ENCODE measurements at regions not wholly inside any gene's neighbourhood (a gene's known extent, or its start where the extent isn't known, plus 50 kb on each side); places are given as distances from the start of the nearest gene placed in this dataset.

- no peak for TF ChIP-seq CTCF (IDR thresholded peaks at IDR 0.05)
- TF ChIP-seq EP300 (IDR thresholded peaks at IDR 0.05): no peak
- TF ChIP-seq POLR2AphosphoS5 (IDR thresholded peaks at IDR 0.05): no peak
Observed at GRCh38 chr3:14322667-14323295, 79.6 kb upstream of the SLC6A6 start.
